HG03432 (cell line): ENCODE measurements at regions not wholly inside any gene's neighbourhood (a gene's known extent, or its start where the extent isn't known, plus 50 kb on each side); places are given as distances from the start of the nearest gene placed in this dataset.
"Not testable (repeated sequence)": the region's sequence is repeated elsewhere in the genome, so short reads cannot be mapped to it uniquely, and the experiment has no call there.

Experiments used
- ATAC-seq: cut with Tn5 transposase; IDR thresholded peaks from one replicate; pipeline ENCODE4 v1.9.1; 2021; ENCODE audit warnings: mild to moderate bottlenecking, moderate library complexity; ENCODE audit not compliant: unreplicated experiment

DNA sequence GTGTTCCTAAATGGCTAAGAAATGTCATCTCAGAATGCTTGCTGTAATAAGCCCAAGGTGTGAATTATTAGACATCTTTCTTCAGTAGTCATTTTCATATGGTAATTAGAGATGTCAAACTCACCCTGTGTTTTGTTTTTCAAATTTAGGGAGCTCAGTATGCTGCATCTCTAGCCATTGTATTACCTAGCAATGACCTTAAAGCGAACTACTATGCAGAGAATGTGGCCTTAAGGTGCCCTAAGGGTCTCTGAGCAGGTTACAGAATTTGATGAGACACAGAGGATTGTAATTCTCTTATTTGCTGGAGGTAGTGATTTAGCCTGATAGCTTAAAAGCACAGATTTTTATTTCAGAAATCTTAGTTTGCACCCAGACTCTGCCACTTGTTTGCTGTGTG is 1052.6 kb upstream of the DDX18 start:
- no peak for ATAC-seq

GRCh38 chr2:116769514-116769913 is 1045.0 kb upstream of the DDX18 start:
- ATAC-seq = no peak

- no peak for ATAC-seq
These were observed 1037.9 kb upstream of the DDX18 start for GRCh38 chr2:116776556-116776955.

DNA sequence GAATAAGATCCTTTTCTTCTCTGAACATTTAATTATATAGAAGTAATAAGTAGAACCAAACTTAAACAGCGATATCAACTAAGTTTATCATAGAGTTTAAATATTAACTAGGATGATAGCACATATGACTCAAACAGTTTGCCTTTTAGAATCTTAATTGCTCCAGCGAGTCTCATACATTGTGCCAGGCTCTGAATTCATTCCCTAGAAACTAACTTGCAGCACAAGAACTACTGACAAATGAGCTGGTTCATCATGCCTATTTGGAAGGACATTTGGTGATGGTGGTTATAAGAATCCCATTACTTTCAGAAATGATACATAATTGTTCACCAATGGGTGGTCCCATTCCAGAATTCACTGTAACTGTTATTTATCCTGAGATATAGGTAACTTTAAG is 1026.6 kb upstream of the DDX18 start:
- ATAC-seq = no peak

- ATAC-seq = no peak
These were observed 1011.8 kb upstream of the DDX18 start for GRCh38 chr2:116802671-116803070.

- ATAC-seq = no peak
These were observed 1009.6 kb upstream of the DDX18 start for GRCh38 chr2:116804901-116805300.

DNA sequence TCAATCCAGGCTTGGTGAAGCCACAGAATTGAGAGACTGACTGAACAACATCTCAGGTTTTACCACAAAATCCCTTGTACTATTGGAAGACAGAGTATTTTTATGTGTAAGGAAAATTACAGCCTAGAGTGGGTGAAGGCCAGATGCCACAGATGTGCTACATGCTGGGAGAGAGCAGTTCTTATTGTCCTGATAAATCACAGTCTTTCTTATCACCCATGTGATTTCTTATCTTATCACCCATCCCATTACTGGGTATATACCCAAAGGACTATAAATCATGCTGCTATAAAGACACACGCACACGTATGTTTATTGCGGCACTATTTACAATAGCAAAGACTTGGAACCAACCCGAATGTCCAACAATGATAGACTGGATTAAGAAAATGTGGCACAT is 1008.0 kb upstream of the DDX18 start:
- ATAC-seq = not testable (repeated sequence)

DNA sequence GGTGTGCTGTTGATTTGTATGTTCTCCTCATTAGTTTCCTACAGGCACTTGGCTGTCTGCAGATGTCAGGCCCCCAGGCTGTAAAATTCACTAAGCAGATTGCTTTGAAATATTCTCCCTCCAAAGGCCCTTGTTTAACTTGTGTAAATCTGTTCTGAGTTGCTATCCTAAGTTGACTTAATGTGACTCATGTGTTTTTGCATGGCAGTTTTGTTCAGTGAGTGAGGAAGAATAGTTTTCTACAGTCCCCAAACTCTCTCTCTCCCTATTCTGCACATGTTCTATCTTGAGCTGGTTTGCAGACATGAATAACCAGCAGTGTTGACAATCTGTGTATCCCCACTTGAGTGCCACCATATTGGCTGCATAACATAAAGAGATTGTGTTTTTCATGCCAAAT is 1005.4 kb upstream of the DDX18 start:
- ATAC-seq = no peak

DNA sequence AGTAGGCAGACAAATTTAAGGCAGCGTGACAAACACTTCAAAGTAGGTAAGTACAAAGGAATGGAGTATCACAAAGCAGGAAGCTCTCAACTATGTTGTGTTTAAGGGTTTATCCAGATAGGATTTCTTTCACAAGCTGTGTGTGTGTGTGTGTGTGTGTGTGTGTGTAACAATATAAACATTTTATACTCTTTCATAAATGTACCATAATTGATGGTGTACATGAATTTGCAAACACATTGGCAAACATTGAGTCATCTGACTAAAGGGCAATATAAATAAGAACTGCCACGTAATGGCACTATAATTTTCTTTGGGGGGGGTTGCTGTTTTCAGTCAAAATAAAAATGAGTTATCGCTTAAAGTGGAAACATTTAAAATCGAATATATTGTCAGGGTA is 1004.4 kb upstream of the DDX18 start:
- ATAC-seq = no peak

- ATAC-seq = no peak
These were observed 1003.8 kb upstream of the DDX18 start for GRCh38 chr2:116810645-116811044.

GRCh38 chr2:116819355-116819754 is 995.1 kb upstream of the DDX18 start:
- ATAC-seq = no peak

DNA sequence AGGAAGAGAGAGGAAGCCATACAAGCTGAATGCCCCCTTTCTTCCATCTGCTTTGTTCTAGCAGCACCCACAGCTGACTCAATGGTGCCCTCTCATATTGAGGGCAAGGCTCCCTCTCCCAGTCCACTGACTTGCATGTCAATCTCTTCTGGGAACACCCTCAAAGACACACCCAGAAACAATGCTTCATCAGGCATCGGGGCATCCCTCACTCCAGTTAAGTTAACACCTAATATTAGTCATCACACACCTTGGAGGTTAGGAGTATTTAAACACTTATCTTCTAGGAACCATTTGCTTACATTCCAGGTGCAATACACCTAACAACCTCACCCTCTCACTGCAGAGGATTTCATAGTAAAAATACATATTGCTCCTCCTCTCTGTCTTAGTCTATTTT is 993.5 kb upstream of the DDX18 start:
- no peak for ATAC-seq

DNA sequence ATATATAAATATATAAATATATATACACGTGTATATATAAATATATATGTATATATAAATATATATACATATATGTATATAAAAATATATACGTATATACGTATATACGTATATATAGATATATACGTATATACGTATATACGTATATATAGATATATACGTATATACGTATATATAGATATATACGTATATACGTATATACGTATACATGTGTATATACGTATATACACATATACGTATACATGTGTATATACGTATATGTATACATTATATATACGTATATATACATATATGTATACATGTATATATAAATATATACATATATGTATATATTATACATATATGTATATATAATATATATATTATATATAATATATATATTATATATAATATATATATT is 984.9 kb upstream of the DDX18 start:
- not testable (repeated sequence) for ATAC-seq

DNA sequence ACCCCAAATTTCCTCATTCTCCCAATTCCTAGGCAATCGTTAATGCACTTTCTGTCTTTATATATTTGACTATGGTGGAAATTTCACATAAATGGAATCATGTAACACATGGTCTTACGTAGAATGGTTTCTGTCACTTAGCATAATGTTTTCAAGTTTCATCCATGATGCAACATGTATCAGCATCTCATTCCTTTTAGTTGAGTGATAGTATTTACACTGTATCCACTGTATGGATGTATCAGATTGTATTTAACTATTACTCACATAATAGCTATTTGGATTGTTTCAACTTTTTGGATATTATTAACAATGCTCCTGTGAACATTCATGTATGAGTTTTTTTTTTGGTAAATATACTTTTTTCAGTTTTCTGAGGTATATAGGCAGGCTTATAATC is 982.3 kb upstream of the DDX18 start:
- no peak for ATAC-seq

DNA sequence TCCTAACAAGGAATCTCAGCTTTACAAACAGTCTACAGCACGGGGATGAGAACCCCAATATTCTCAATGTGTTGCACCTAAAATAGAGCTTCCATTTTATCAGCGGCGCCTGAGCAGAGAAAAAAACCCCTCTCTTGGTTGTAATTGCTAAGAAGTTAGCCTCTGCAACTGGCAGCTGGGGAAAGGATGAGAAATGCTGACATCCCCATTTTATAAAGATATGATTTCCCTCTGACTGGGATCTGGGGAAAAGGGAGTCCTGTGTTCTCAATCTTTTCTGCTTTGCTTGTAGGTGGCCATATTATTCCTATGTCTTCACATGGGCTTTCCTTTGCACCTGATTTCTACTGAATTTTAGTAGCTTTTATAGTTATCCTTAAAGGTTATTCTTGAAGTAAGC is 981.4 kb upstream of the DDX18 start:
- ATAC-seq = no peak

DNA sequence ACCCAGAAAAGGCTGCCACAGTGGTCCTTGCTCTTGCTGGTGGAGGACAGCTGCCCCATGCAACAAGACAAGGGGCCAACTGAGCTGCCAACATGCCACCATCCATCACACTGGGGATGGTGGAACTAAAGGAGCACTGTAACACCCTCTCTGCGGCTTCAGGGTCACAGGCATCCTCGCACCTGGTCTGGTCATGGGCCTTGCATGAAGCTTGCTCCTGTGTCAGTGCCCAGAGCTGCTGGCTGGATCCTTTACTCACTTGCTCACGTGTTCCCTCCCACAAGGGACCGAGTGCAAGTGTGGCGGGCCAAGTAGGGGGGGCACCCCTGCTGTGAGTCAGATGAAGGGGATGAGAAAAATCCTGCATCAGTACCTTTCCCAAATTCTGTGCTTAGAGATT is 972.3 kb upstream of the DDX18 start:
- no peak for ATAC-seq

GRCh38 chr2:116859708-116860107 is 954.8 kb upstream of the DDX18 start:
- no peak for ATAC-seq

DNA sequence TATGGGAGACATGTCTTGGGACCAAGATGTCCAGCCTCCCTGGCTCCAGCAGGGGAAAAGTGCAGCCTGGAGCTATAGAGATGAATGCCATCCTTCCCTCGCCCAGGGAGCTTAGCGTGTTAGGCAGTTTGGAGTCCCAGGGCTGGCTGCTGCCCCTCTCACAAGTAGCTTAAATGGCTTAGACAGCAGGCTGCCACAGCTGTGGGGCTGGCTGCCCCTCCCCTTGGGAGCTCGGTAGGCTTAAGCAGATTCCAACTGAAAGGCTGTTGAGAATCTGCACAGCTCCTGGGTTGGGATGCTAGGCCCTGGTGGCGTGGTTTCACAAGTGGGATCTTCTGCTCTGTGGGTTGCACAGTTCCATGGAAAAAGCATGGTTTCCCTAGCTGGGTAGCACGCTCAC is 940.5 kb upstream of the DDX18 start:
- ATAC-seq = no peak

DNA sequence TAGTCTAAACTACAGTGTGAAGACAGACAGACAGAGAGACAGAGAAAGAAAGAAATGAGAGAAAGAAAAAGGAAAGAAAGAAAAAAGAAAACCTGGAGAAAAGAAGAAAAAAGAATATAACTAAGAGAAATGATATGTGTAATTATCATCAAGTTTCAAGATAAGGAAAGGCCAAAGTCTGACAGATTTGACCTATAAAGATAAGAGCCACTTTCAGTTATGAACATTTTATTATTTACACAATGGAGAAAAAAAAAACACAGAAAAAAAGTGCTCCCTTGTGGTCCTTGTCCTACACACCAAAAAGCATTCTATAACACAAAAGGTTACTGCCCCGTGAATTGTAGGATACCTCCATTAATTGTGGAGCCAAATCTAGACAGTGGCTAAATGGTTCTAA is 937.2 kb upstream of the DDX18 start:
- no peak for ATAC-seq

DNA sequence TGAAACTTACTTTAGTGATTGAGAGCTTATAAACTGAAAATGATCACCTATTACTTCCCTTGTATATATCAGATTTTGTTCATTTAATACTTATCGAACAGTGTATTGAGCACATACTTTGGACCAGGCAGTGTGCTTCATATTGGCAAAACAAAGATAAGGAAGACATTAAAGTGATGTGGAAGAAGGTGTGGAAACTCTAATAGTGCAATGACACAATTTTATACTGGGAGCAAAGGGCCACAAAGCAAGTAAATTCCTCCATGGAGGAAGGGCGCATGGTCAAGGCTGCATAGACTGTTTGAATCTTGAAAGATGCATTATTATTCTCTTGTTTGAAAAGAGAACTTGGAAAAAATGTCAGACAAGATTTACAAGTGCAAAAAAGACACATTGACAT is 936.5 kb upstream of the DDX18 start:
- ATAC-seq = no peak

DNA sequence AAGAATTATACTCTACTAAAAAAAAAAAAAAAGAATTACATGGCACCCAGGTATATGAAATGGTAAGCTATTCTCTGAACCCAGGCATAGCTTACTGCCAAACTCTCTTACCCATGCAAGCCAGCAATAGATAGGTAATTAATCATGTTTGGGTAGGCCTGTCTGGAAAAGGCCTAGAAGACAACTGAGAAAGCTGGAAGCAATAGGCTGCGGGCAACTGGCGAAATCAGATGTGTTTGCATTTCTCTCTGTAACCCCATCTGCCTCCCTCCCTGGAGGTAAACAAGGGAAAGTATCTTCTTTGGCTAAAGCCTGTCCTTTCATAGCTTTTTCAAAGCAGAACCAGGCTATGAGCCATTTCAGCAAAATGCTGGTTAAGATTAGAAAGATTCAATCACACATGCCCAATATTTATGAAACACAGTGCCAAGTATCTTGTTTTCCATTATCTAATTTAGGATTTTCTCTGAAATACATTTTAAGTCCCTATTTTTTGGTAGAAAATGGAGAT is 934.8 kb upstream of the DDX18 start:
- ATAC-seq = no peak

GRCh38 chr2:116891191-116891590 is 923.3 kb upstream of the DDX18 start:
- no peak for ATAC-seq

DNA sequence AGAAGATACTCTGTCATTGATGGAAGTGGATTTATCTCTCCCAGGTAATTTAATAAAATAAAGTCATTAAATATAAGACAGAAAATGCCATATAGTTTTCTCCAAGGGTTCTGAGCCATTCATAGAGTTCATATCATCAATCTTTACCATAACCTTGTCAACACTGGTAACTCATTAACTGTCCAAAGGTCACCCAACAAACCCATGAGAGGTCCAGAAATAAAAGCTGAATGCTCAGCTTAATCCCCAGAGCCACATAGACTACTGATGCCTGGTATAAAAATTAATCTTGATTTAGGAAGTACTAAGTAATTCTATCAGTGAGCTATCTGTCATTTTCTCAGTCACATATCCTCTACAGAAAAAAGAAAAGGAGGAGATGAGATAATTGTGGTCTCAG is 903.0 kb upstream of the DDX18 start:
- ATAC-seq = no peak

- ATAC-seq = no peak
These were observed 898.8 kb upstream of the DDX18 start for GRCh38 chr2:116915673-116916072.
